Sigmoid colon (tissue), 4 donors: ENCODE measurements at regions not wholly inside any gene's neighbourhood (a gene's known extent, or its start where the extent isn't known, plus 50 kb on each side); places are given as distances from the start of the nearest gene placed in this dataset.

Experiments
- CTCF ChIP-seq, 4 experiments: fragments of 450-650 bp in 3 of 4; fragments of 200-600 bp in 1 of 4; IDR thresholded peaks; one replicate each; pipeline ENCODE4 v1.5.1; 2016 to 2019; ENCODE audit warnings: antibody characterized with exemption in 4 of 4, mild to moderate bottlenecking in 3 of 4, moderate library complexity in 2 of 4
- EP300 ChIP-seq, 4 donors: sonication (generic); formaldehyde crosslinking; IDR thresholded peaks; one replicate each; pipeline ENCODE4 v1.6.1; 2017; ENCODE audit warnings: antibody characterized with exemption in 4 of 4
- POLR2A ChIP-seq, 2 donors: fragments of 450-650 bp; IDR thresholded peaks; one replicate each; pipeline ENCODE4 v1.6.1; 2016; ENCODE audit warnings: antibody characterized with exemption in 2 of 2, mild to moderate bottlenecking in 2 of 2, moderate library complexity in 2 of 2
- POLR2AphosphoS5 ChIP-seq, 4 donors: sonication (generic); formaldehyde crosslinking; IDR thresholded peaks; one replicate each; pipeline ENCODE4 v1.6.1; 2017; ENCODE audit warnings: antibody characterized with exemption in 4 of 4

- no peak for TF ChIP-seq CTCF (IDR thresholded peaks at IDR 0.05)
- no peak for TF ChIP-seq POLR2AphosphoS5 (IDR thresholded peaks at IDR 0.05)
- TF ChIP-seq POLR2A (IDR thresholded peaks at IDR 0.05): no peak
- TF ChIP-seq EP300 (IDR thresholded peaks at IDR 0.05): no peak
Measured at GRCh38 chr11:113569391-113569790, 94.2 kb upstream of the DRD2 start.
